Right lobe of liver (tissue), 6 donors: ENCODE measurements at regions not wholly inside any gene's neighbourhood (a gene's known extent, or its start where the extent isn't known, plus 50 kb on each side); places are given as distances from the start of the nearest gene placed in this dataset.
A peak's percentile ranks its signal among the peaks of the same experiment; 100 is the strongest.

Experiments used
- ATAC-seq, 4 donors: fragments of 200-7000 bp; cut with Tn5 transposase; one replicate each; pipeline ENCODE4 v1.9.1; 2020; ENCODE audit warnings: mild to moderate bottlenecking in 4 of 4, moderate library complexity in 4 of 4
- DNase-seq, 3 donors: peaks; one replicate each; pipeline ENCODE4 v3.0.0-alpha.2; 2020
- H3K27ac ChIP-seq, 3 donors: fragments of 200-600 bp; one replicate each; pipeline ENCODE4 v1.8.0; 2022
- H3K27me3 ChIP-seq, 2 donors: fragments of 200-600 bp; one replicate each; pipeline ENCODE4 v1.8.0; 2022
- H3K36me3 ChIP-seq, 4 donors: fragments of 200-600 bp; sonication (generic) in 1 of 4; one replicate each; pipeline versions ENCODE4 v1.5.1 to v1.8.0; 2017 to 2022; ENCODE audit warnings: control low read depth in 1 of 4
- H3K4me1 ChIP-seq, 4 donors: fragments of 200-600 bp; sonication (generic) in 1 of 4; one replicate each; pipeline versions ENCODE4 v1.5.1 to v1.8.0; 2017 to 2022; ENCODE audit warnings: control low read depth in 1 of 4
- H3K4me3 ChIP-seq, 3 donors: fragments of 200-600 bp; one replicate each; pipeline ENCODE4 v1.8.0; 2022
- H3K9me3 ChIP-seq, 4 donors: fragments of 200-600 bp; sonication (generic) in 1 of 4; one replicate each; pipeline versions ENCODE4 v1.5.1 to v1.8.0; 2017 to 2022; ENCODE audit warnings: control low read depth in 1 of 4
- CTCF ChIP-seq, 4 donors: fragments of 200-600 bp in 3 of 4; fragments of 450-650 bp in 1 of 4; IDR thresholded peaks; one replicate each; pipeline versions ENCODE4 v1.5.1 to v1.8.0; 2016 to 2022; ENCODE audit warnings: antibody characterized with exemption in 4 of 4, mild to moderate bottlenecking in 2 of 4
- POLR2A ChIP-seq: fragments of 450-650 bp; IDR thresholded peaks from one replicate; pipeline ENCODE4 v1.6.1; 2017; ENCODE audit warnings: antibody characterized with exemption, mild to moderate bottlenecking
- WGBS: methylation state at CpG from one replicate; pipeline ENCODE4 v1.1.6; 2018; ENCODE audit warnings: low coverage, low lambda C conversion rate; ENCODE audit not compliant: insufficient coverage; ENCODE audit errors: missing lambda C conversion rate; 5-methylcytosine and 5-hydroxymethylcytosine counted together
- intact Hi-C, 2 donors: fragments of 100-400 bp; cut with DNase I; formaldehyde crosslinking; loops; one replicate each; pipeline versions ENCODE4 v1.11.2 to v1.14.1; 2022
- donor health status: DM: no; HTN: yes; CAD: no.
- donor health status: DM: no; HTN: no; CAD: no.
- donor health status: DM: no; HTN: no; CAD: no.
- donor health status: DM: no; HTN: yes; CAD: no.
- donor health status: DM: no; HTN: yes; CAD: no.

- Histone ChIP-seq H3K27ac (peak overlapping the region; percentile 40 to 85 (median 81)), H3K27me3 (no peaks in the 10 kb centered on the region), H3K36me3 (no peaks in the 10 kb centered on the region), H3K4me1 (peaks cover 0 to 36% (median 17%) of the 10 kb centered on the region in 4 donors), H3K4me3 (no peak overlapping the region), H3K9me3 (no peaks in the 10 kb centered on the region)
- no peak for TF ChIP-seq CTCF (IDR thresholded peaks at IDR 0.05)
- no peak for TF ChIP-seq POLR2A
- 37% methylated on average over 4 of the region's 5 CpGs for WGBS
- DNase-seq (peak; percentile 74 to 93 (median 80)), ATAC-seq (peak; percentile 57 to 80 (median 64))
- intact Hi-C loops: no loop called here
These were observed 201.4 kb downstream of the PTEN start for GRCh38 chr10:88064608-88065382.

DNA sequence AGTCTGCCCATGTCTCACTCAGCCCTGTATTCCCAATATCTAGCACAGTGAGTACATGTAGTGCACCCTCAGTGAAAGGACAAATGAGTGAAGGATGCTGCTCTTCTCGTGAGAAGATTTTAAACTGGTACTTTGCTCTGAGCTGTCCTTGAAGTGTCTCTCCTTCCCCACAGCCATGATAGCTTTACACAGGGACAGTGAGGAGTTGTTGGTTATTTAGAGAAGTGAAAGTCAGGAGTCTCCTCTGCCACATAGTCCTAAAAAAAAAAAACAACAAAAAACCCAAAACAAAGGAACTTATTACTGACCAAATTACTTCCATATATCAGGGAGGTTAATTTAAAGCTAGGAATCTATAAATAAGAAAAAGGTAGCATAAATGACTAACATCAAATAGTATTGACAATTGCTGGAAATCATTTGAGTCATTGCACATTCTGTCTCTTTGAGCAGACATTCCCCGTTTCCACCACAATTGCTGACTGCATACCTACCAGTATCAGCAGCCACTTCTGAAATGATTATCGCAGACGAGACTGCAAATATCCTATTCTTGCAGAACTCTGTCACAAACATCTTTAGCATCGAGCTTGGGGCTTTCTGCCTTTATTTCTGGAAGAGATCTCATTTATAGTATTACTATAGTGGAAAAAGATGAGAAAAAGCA is 202.1 kb downstream of the PTEN start:
- no peak overlapping the region for H3K4me3 ChIP-seq
- intact Hi-C loops: no loop called here
- peak overlapping the region; percentile 40 to 85 (median 48) for H3K27ac ChIP-seq
- H3K4me1 ChIP-seq: peaks cover 0 to 37% (median 18%) of the 10 kb centered on the region in 4 donors
- DNase-seq: no peak
- no peak for TF ChIP-seq POLR2A
- no peak for TF ChIP-seq CTCF (IDR thresholded peaks at IDR 0.05)
- no peaks in the 10 kb centered on the region for H3K27me3 ChIP-seq
- H3K36me3 ChIP-seq: no peaks in the 10 kb centered on the region
- no peaks in the 10 kb centered on the region for H3K9me3 ChIP-seq
- ATAC-seq: peak in 1 of 4 donors; percentile 1
- 74% methylated on average over 5 of the region's 5 CpGs for WGBS

DNA sequence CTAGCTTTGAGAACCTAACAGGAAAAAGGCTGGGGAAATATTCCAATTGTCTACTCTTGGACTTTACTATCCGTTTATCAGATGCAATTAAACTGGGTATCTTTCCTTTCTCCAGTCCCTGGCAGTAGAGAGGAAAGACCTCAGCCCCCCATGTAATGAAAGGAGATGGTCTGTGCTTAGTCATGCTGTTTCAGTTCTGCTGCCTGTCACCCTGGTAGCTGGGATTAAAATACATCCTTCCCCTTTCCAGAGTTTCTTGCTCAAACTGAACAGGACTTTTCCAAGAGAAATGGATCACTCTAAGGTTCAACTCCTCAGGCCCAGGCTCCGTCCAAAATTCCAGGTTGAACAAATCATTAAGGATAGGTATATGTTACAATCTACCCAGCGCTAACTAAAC is 202.9 kb downstream of the PTEN start:
- no peak for ATAC-seq

DNA sequence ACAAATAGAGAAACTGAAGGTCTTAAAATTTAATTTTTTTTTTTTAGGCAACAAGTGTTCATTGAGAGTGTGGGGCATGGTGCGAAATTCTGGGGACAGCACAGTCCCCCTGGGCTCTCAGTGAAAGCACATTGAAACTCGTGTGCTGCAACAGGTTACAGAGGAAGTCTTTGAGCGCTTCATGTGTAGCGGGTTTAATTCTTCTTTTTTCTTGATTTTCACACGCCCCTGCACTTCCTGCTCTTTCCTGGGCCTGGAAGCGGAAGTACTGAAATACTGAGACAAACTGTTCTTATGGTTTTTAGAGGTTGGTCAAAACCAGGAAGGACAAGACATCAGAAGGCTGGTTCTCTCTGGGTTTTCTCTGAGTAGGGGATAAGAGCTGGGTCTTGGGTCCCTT is 203.5 kb downstream of the PTEN start:
- Histone ChIP-seq H3K36me3 (no peaks in the 10 kb centered on the region), H3K27ac (peak overlapping the region in 1 of 3 donors; percentile 18), H3K9me3 (no peaks in the 10 kb centered on the region), H3K4me1 (peaks cover 0 to 44% (median 18%) of the 10 kb centered on the region in 4 donors), H3K27me3 (no peaks in the 10 kb centered on the region), H3K4me3 (no peak overlapping the region)
- ATAC-seq: peak in 1 of 4 donors; percentile 7
- TF ChIP-seq CTCF (IDR thresholded peaks at IDR 0.05): no peak
- TF ChIP-seq POLR2A: no peak
- 68% methylated on average over 6 of the region's 6 CpGs for WGBS
- intact Hi-C loops: no loop called here
- no peak for DNase-seq

More for the DNA sequence above, 202.9 kb downstream of the PTEN start:
- DNase-seq: no peak
- no peaks in the 10 kb centered on the region for H3K27me3 ChIP-seq
- WGBS: 67% methylated on average over 3 of the region's 3 CpGs
- peaks cover 0 to 44% (median 18%) of the 10 kb centered on the region in 4 donors for H3K4me1 ChIP-seq
- no peak overlapping the region for H3K4me3 ChIP-seq
- no peak for TF ChIP-seq POLR2A
- no peak for TF ChIP-seq CTCF (IDR thresholded peaks at IDR 0.05)
- peak overlapping the region; percentile 7 to 40 (median 18) for H3K27ac ChIP-seq
- H3K36me3 ChIP-seq: no peaks in the 10 kb centered on the region
- no peaks in the 10 kb centered on the region for H3K9me3 ChIP-seq
- intact Hi-C loops: no loop called here
